ENCODE measurements at regions not wholly inside any gene's neighbourhood (a gene's known extent, or its start where the extent isn't known, plus 50 kb on each side); places are given as distances from the start of the nearest gene placed in this dataset.
"Not testable (repeated sequence)": the region's sequence is repeated elsewhere in the genome, so short reads cannot be mapped to it uniquely, and the experiment has no call there.

DNA sequence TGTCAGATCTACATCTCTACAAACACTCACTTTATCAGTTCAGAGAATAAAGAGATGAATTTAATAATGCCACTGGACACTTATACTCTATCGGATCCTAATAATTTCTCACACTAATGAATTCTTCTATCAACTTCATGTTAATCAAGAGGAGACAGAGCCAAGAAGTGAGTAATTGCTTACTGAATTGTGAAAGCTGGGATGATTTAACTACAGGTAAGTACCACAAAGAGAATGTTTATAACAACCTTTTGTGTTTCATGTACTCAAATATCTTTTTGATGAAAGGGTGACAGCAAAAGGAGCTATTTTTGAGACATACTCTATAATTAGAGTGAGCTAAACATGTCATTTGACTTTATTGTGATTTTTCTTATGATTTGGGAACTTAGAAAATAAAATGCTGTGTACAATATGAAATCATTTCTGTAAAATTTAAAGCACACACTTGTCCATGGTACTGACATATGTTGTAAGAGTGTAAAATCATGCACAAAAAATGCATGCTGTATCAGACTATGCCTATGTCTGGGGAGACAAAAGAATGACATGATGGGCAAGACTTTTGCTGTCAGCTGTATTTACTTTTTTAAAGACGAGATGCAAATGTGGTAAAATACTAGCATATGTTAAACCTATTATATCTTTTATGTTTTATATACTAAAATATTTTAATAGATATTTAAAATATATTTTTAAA lies 361.2 kb downstream of the CCER1 start:
- DNase-seq (ENCODE audit: low read depth) = no peak

- no peak for DNase-seq (ENCODE audit: low read depth)
Measured at GRCh38 chr12:90589956-90590355, 365.0 kb downstream of the CCER1 start.

- DNase-seq (ENCODE audit: low read depth) = no peak
Measured at GRCh38 chr12:90585640-90586304, 369.2 kb downstream of the CCER1 start.

DNA sequence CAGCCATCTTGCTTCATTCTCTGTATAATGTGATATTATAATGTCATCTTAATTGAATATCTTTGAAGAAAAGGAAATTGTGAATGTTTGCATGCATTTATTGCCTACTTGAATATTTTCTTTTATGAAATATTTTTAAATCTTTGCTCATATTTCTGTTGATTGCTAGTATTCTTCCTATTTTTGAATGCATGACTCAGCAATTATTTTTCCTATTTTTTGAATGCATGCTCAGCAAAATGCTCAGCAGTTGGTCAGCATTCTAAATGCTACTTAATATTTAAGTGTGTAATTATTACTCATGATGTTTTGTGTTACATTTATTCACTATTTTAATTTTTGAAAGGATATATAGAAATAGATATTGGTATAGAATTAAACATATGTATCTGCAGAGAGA lies 378.3 kb downstream of the CCER1 start:
- DNase-seq (ENCODE audit: low read depth) = no peak

- no peak for DNase-seq (ENCODE audit: low read depth)
Measured at GRCh38 chr12:90575995-90576394, 379.0 kb downstream of the CCER1 start.

DNA sequence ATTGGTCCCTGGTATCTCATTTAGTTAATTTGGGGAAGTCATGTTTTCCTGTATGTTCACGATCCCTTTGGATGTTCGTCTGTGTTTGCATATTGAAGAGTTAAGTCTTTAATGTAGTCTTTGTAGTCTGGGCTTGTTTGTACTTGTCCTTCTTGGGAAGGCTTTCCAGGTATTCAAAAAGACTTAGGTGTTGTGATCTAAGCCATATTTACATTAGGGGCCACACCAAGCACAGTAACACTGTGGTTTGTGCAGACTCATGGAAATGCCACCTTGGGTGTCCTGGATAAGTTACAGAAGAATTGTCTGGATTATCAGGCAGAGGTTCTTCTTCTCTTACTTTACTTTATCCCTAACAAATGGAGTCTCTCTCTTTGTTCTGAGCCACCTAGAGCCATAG lies 380.3 kb downstream of the CCER1 start:
- no peak for DNase-seq (ENCODE audit: low read depth)

DNA sequence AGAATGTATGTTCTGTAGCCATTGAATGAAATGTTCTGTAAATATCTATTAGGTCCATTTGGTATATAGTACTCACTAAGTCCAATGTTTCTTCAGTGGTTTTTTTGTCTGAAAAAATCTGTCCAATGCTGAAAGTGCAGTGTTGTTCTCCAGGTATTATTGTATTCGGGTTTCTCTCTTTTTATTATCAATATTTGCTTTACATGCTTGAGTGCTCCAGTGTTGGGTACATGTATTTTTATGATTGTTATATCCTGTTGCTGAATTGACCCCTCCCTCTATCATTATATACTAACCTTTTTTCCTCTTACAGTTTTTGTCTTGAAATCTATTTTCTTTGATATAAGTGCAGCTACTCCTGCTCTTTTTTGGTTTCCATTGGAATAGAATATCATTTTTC lies 382.2 kb downstream of the CCER1 start:
- DNase-seq (ENCODE audit: low read depth) = no peak

- DNase-seq (ENCODE audit: low read depth) = no peak
Measured at GRCh38 chr12:90569685-90570084, 385.3 kb downstream of the CCER1 start.

GRCh38 chr12:90562671-90563070 lies 392.3 kb downstream of the CCER1 start:
- no peak for DNase-seq (ENCODE audit: low read depth)

DNA sequence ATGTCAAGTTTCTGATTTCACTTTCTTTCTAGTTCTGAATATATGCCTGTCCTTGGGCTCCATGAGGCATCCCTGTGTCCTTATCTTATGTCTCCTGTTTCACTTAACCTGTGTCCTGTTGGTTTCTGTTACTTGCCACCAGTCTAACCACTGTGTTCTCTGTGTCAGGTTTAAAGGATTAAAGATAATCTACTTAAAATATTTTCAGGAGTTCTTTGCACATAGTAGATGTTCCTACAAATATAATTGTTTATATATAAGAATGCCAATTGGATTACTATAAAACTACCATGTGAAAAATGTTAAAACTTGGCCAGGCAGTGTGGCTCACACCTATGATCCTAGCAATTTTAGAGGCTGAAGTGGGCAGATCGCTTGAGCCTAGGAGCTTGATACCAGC lies 406.4 kb downstream of the CCER1 start:
- no peak for DNase-seq (ENCODE audit: low read depth)

GRCh38 chr12:90546511-90546910 lies 408.5 kb downstream of the CCER1 start:
- no peak for DNase-seq (ENCODE audit: low read depth)

DNA sequence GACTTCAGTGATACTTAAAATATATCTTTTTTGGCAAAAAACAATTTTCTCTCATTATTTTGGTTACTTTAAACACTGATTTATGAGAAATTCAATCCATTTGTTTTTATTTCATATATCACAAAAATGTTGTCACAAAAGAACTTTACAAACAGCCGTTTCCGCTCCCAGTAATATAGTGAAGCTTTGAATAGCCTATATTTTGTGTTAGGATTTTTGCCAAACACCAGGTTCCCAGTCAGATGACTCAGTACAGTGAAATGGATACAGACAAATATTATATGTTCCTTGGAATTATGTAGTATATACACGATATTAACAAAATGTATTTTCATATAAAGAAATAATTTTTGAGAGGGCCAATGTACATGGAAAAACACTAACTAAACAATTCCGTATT lies 411.1 kb downstream of the CCER1 start:
- DNase-seq (ENCODE audit: low read depth) = no peak

- DNase-seq (ENCODE audit: low read depth) = no peak
Measured at GRCh38 chr12:90543374-90543773, 411.6 kb downstream of the CCER1 start.

DNA sequence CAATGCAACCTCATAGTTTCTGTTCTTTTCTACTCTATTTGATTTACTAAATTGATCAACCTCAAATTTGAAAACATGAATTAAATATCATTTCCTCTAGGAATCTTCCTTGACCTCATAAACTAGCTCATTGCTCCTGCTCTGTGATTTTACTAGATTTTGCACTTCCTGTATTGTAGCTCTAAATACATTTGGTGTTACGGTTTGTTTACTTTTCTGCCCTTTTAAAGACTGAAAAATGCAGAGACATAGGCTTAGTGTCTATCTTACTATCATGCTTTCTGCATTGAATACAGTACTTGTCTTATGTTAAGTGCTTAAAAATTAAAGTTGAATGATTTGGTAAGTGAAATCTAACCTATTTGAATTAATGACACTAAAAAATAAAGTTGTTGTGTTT lies 412.1 kb downstream of the CCER1 start:
- not testable (repeated sequence) for DNase-seq (ENCODE audit: low read depth)

- not testable (repeated sequence) for DNase-seq (ENCODE audit: low read depth)
Measured at GRCh38 chr12:90533828-90534227, 421.1 kb downstream of the CCER1 start.

DNA sequence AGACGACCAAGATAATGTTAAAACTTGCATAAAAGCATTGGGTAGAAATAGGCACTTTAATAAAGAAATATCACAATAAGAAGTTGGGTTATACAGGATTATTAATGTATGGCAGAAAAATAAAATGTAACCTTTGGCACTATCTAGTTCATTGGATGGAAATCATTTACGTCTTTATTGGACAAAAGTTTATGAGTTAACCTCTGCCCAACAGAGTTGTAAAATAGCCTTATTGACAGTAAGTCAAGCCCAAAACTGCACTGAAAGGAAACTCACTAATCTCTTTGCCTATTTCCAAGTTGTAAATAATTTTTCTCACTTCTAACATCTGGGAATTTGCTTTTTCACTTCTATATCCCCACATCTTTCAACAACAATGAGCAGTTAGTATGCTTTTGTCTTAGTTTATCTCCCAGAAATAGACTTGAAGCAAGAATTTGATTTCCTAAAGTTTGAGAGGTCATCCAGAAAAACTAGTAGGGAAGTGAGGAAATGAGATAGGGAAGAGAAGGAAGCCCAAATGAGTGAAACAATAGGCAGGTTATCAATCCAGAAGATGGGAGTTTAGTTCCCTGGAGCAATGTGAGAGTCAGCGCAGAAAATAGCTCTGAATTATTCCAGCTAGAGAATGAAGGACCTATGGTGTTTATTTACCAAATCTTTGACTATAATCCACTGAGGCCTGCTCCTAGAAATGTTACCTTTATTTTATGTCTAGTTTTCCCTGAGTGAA lies 434.8 kb downstream of the CCER1 start:
- no peak for DNase-seq (ENCODE audit: low read depth)

GRCh38 chr12:90519285-90519684 lies 435.7 kb downstream of the CCER1 start:
- DNase-seq (ENCODE audit: low read depth) = no peak

GRCh38 chr12:90515199-90516175 lies 439.5 kb downstream of the CCER1 start:
- no peak for DNase-seq (ENCODE audit: low read depth)

GRCh38 chr12:90514325-90514724 lies 440.7 kb downstream of the CCER1 start:
- DNase-seq (ENCODE audit: low read depth) = no peak

- no peak for DNase-seq (ENCODE audit: low read depth)
Measured at GRCh38 chr12:90512518-90512917, 442.5 kb downstream of the CCER1 start.

GRCh38 chr12:90510948-90511347 lies 444.0 kb downstream of the CCER1 start:
- no peak for DNase-seq (ENCODE audit: low read depth)

DNA sequence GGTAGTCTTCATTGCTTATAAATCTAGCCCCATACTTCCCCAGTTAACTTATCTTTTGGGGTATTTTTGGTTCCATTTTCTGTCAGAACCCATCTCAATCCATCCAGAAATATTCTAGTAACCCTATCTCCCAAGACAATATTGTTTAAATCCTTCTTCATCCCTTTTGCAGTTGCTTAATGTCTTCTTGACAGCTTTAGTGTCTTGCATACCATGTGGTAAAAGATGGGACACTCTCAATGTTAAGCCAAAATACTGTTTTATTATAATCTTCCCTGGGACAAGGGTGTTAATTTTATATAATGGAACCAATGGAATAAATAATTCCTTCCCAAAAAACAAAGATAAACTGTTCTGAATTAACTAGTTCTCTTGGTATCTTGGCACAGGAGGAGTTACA lies 450.2 kb downstream of the CCER1 start:
- no peak for DNase-seq (ENCODE audit: low read depth)

All from T follicular helper cell (primary cell).